ENCODE measurements at regions not wholly inside any gene's neighbourhood (a gene's known extent, or its start where the extent isn't known, plus 50 kb on each side); places are given as distances from the start of the nearest gene placed in this dataset.
"Not testable (repeated sequence)": the region's sequence is repeated elsewhere in the genome, so short reads cannot be mapped to it uniquely, and the experiment has no call there.

DNA sequence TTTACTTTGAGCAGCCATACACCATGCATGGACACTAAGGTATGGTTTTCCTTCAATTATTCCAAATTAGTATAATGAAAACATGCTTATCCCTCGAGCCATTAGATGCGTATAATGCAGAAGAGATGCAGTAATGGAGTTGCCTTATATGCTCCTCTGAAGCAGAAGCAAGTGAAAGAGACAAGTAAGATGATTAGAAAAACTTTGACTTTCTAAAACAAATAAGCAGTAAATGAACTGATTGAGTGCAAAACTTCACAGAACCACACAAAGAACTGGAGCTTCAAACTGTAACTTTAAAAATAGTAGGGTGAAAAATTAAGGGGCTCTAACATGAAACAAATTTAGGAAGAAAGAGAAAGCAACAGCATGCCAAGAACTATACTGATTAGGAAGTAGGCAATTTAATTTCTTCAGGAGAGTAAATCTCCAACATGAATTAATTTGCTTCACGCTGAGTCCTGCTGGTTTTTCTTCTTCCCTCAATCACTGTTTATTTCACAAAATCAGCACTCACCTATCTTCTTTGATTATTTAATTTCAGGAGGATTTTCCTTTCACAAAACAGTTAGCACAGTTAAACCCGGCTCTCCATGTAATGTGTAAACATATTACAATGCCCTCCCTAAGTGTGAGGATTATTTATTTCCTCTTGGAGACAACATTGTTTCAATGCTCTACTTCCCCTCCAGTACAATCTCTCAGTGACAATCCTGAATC is 90.3 kb upstream of the PAM start:
- intact Hi-C loops (cut with micrococcal nuclease), result no loop called here

- intact Hi-C loops (cut with micrococcal nuclease), result no loop called here
Measured at GRCh38 chr5:102666164-102666946, 88.8 kb upstream of the PAM start.

DNA sequence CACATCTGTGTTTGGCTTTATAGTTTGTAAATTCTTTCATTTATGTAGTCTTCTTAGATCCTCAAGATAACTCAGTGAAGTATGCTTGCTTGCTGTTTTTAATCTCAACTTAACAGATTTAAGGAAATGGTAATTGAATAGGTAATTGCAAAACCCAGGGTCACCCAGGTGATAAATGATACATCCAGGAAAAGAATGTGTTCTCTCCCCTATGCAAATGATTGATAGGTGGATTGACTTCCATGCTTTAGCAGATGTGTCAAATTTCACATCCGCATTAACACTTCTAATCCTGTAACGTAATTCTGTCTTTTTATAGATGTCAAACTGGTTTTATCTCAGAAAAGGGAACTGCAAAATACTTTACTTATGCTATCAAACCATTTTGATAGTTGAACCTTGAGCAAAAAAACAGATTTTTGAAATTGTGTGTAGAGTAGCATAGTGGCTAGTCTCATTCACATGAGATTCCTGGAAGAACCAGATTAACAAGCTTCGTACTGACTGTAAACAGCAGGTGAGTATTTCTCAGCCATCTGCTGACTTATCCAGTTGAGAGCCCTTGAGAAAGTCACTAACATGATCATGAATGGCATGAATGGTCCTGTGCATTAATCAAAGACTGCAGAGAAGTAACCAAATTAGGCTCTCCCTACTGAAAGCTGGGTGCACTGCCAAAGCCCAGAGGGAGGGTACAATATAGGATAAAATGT is 86.7 kb upstream of the PAM start:
- intact Hi-C loops (cut with micrococcal nuclease), result no loop called here

GRCh38 chr5:102670224-102670836 is 84.8 kb upstream of the PAM start:
- intact Hi-C loops (cut with micrococcal nuclease), result no loop called here

DNA sequence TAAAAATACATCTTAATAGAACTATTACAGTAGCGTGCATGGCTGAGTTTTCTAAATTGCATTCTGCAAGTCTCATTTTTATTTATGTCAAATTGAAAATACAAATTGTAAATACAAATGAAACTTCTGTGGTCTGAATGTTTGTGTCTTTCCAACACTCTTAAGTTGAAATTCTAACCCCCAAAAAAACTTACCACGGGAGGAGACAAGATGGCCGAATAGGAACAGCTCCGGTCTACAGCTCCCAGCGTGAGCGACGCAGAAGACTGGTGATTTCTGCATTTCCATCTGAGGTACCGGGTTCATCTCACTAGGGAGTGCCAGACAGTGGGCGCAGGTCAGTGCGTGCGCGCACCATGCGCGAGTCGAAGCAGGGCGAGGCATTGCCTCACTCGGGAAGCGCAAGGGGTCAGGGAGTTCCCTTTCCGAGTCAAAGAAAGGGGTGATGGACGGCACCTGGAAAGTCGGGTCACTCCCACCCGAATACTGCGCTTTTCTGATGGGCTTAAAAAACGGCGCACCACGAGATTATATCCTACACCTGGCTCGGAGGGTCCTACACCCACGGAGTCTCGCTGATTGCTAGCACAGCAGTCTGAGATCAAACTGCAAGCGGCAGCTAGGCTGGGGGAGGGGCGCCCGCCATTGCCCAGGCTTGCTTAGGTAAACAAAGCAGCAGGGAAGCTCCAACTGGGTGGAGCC is 83.9 kb upstream of the PAM start:
- intact Hi-C loops (cut with micrococcal nuclease), result not testable (repeated sequence)

GRCh38 chr5:102678267-102679058 is 76.6 kb upstream of the PAM start:
- intact Hi-C loops (cut with micrococcal nuclease), result no loop called here

DNA sequence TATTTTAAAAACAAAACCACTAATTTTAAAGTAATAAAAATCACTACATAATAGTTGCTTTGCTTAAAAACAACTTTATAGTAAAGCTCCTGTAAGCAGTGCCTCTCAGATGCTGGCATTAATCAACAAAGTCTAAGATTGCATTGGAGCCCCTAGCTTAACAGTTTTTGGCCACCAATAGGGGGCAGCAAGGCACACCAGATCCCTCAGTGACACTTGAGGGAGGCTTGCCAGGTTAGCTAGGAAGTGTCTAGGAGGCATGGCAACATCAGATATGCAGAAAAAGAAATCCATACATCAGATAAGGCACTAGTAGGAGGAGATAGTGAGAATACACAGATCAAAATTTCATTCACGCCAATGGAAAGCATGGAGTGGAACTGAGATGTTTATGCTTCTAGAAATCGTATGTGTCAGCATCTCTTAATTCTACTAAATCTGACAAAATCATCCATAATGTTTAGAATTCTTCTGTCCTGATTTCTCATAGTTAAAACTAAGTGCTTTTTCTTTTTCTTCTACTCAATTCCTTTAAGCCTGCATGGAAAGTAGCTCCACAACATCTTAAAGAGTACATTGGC is 73.6 kb upstream of the PAM start:
- intact Hi-C loops (cut with micrococcal nuclease), result loop anchor here (1.0 to 10.0 kb wide), 2 partner anchors 113 to 360 kb away; no protein-coding TSS in a partner anchor

DNA sequence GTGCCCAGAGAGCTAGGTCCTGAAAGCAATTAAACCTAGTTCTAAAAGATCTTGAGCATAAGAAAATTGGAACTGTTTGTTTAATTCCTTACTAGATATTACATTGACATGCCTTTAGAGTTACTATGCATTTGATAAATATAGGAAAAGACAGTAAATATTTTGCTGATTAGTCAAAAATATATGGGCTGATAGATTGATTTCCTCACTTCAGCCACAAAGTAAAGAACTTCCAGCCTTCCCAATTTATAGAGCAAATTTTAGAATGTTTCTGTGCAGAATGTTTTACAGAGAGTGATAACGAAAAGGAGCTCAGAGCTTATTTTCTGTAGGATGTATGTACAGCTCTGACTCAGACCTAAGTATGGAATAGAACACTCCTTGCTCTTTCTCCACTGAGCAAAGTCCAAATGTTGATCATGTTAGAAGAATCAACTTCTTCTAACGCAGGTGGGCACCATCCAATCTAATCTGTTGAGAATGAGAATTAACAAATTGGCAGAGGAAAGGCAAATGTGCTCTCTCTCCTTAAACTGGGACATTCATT is 72.9 kb upstream of the PAM start:
- intact Hi-C loops (cut with micrococcal nuclease), result loop anchor here (1.0 to 10.0 kb wide), 2 partner anchors 113 to 457 kb away; no protein-coding TSS in a partner anchor

DNA sequence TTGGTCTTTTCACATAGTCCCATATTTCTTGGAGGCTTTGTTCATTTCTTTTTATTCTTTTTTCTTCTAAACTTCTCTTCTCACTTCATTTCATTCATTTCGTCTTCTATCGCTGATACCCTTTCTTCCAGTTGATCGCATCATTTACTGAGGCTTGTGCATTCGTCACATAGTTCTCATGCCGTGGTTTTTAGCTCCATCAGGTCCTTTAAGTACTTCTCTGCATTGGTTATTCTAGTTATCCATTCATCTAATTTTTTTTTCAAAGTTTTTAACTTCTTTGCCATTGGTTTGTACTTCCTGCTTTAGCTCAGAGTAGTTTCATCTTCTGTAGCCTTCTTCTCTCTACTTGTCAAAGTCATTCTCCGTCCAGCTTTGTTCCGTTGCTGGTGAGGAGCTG is 67.0 kb upstream of the PAM start:
- intact Hi-C loops (cut with micrococcal nuclease), result loop anchor here (10.0 kb wide), 1 partner anchor 107 kb away; no protein-coding TSS in a partner anchor

- intact Hi-C loops (cut with micrococcal nuclease), result loop anchor here (10.0 kb wide), 1 partner anchor 106 kb away; no protein-coding TSS in a partner anchor
Measured at GRCh38 chr5:102688581-102689342, 66.3 kb upstream of the PAM start.

- intact Hi-C loops (cut with micrococcal nuclease), result no loop called here
Measured at GRCh38 chr5:102690910-102691309, 64.2 kb upstream of the PAM start.

DNA sequence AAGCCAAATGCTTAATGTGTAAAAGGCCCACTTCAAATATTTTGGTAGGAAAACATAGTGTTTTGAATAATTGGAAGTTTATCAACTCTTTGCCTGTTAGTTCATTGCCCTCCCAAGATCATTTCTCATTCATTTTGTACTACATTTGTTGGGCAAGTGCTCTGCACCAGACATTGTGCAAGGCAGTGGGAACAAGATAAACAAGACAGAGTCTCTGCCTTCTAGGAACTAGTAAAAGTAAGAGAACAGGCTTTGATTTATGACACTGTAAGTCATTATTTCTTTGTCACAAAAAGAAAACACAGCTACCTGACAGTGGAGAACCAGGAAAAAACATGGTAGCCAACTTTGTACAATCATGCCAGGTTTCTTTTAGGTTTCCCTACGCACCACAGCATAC is 63.7 kb upstream of the PAM start:
- intact Hi-C loops (cut with micrococcal nuclease), result no loop called here

DNA sequence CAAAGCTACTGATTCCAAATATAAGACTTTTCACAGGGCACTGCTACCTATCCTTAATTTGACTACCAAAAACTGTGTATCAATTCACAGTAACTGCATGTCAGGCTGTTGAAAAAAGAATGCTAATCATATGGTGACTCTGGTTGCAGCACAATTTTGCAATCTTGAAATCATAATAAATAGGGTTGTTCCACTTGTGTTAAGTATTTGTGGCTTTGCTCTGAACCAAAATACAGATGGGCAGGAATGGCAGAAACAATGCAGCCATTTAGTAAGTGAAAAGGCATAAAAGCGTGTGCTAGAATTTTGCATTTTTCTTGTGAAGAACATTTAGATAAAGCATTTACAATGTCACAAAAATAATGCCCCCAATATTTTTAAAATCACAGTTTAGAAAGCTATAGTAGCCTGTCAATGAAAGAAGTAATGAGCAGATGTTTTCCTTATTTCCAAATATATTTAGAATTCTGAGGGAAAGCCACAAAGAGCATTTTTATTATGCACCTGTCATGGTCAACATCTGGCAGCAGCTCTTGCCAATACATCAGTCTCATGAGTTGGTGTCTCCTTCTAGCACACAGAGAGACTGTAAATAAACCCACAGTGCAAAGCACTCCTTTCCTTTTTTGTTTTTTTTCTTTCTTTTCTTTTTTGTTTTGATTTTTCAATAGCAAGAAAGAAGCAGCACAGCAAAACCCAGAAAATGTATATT is 54.8 kb upstream of the PAM start:
- intact Hi-C loops (cut with micrococcal nuclease), result no loop called here

DNA sequence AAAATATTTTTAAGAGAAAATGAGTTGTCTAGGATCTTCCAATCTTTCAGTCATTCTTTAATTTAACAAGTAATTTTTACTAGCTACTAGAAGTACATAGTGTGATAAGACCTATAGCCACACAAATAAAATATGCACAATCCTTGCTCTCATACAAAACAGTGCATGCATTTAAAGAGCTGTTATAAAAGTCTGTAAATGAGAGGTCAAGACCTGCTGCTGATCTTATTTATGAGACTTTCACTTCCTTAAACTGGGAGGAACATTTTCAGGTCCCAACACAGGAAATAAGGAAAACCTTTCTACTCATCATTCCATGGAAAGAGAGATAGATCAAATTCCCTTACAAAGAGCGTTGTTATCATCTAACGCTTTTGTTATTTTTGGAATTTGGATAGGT is 54.2 kb upstream of the PAM start:
- intact Hi-C loops (cut with micrococcal nuclease), result no loop called here

GRCh38 chr5:102701748-102702147 is 53.4 kb upstream of the PAM start:
- intact Hi-C loops (cut with micrococcal nuclease), result no loop called here

All from T-helper 2 cell treated with Interferon-gamma antibody and Interleukin-4, amounts not matched to agents 100 ng/mL and 5 ng/mL, for 36 hours (primary cell).